GM21529 (cell line): ENCODE measurements at regions not wholly inside any gene's neighbourhood (a gene's known extent, or its start where the extent isn't known, plus 50 kb on each side); places are given as distances from the start of the nearest gene placed in this dataset.
"Not testable (repeated sequence)": the region's sequence is repeated elsewhere in the genome, so short reads cannot be mapped to it uniquely, and the experiment has no call there.

Experiments
- ATAC-seq: cut with Tn5 transposase; IDR thresholded peaks from one replicate; pipeline ENCODE4 v1.9.1; 2021; ENCODE audit not compliant: unreplicated experiment

- ATAC-seq: no peak
Measured at GRCh38 chr6:51464956-51465355, 622.5 kb downstream of the PKHD1 start.

DNA sequence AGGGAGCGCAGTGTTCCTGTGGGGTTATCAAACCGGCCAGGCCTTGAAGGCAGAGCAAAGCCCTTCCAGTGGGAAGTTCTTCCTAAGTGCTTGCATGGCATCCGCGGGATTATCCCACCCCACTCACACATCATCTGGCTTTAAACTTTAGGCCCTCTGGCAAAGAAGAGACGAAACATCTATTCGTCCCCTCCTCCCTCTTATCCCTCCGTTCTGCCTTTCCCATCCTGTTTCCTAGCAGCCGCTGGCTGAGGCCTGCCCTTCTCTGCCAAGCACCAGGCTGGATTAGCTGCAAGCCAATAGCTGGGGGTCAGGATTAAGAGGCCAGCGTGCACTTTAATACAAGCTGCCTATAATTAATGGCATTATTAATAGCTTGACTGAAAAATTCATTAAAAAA lies 621.0 kb downstream of the PKHD1 start:
- ATAC-seq: no peak

DNA sequence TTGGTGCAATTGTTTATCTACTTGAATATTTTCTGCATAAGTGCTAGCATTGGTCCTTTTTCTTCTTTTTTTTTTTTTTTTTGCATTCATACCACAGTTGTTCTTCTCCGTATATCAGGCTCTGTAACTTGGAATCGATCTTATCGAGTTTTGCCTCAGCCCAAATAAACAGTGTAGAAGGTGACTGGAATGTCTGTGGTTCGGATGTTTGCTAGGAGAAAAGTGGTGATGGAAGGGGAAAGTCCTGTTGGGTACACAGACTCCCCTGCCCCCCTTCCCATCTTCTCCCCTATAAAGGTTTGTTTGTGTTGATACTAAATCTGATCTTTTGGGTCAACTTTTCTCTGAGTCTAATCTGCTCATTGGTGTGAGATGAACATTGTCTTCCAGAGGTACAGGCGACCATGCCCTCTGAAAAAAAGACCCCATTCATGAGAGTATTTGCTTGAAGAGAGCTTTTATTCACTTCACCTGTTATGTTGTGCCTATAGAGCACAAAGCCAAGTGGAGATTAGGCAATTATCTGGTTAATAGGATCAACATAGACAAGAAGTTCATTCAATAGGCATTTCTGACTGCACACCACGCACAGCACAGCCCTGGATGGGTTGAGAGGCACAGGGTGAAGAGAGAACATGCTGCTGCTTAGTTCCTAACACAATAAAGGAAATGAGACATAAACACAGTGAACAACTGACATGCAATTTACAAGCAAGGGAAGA lies 620.0 kb downstream of the PKHD1 start:
- no peak for ATAC-seq

GRCh38 chr6:51468704-51469103 lies 618.7 kb downstream of the PKHD1 start:
- ATAC-seq: no peak

DNA sequence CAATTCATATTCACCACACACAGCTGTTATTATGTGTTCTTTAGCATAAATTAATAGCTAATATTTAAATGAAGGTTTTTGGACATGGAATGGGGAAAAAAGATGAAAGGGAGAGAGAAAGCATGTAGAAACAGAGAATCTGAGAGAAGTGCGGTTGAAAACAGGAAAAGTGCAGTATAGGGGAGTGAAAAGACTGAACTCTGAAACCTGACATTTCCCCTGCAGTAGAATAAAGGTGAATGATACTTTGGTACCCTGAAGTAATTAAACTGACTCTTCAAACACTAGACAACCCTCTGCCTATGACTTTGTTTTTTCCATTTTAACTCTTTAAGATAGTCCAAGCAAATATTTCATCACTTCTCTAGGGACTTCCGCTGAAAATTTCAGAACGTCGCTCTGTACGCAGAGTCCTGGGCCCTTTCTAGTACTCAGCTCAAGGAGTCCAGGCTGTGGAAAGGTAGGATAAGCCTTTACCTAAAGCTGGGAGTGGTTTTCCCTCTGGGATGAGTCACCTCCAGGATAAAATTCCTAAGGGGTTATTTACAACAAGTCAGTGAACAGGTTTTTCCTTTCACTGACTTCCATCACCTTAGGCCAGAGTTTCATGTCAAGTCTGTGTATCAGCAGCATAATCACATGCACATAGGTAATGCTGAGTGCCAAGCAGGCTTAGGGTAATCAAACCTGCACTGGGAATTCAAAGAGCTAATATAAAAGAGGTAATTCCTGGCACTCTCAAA lies 614.5 kb downstream of the PKHD1 start:
- ATAC-seq: no peak

DNA sequence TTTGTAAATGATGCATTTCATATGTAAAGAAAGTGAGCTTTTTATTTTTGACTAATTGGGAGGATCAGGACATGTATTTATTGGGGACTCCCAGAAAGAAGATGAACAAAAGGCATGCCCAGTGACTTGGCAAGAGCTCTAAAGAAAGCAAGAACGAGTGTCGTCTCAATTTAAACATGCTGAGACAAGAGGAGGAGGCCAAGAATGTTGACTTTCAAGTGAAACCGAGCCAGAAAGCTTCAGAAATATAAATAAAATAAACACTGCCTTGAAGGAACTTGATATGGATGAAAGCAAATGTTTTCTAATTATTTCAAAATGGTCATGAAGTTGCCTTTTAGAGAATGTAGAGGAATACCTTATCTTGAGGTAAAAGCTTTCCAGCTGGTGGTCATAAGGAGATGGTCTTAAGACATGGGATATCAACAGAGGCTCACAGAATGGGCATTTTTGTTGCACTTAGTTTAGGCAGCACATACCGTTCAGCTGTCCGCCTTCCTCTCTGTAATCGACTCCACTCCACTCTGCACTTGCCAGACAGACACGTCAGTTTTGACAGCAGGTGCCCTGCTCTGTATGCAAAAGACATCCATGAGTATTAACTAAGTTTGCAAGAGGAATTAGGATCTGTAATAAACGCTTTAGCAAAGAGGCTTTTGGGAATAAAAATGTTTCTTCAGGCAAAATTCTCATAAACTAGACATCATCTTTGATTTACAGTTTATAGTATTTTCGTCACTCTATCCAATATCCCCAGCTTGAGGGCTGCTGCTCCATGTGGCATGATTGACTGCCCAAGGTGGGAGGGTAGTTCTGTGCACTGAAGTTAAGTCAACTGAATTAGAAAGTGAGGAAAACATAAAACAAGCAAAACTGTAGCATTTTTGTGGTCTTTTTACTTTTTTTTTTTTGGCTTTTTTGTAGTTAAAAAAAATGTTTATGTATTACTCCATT lies 613.1 kb downstream of the PKHD1 start:
- ATAC-seq: no peak

DNA sequence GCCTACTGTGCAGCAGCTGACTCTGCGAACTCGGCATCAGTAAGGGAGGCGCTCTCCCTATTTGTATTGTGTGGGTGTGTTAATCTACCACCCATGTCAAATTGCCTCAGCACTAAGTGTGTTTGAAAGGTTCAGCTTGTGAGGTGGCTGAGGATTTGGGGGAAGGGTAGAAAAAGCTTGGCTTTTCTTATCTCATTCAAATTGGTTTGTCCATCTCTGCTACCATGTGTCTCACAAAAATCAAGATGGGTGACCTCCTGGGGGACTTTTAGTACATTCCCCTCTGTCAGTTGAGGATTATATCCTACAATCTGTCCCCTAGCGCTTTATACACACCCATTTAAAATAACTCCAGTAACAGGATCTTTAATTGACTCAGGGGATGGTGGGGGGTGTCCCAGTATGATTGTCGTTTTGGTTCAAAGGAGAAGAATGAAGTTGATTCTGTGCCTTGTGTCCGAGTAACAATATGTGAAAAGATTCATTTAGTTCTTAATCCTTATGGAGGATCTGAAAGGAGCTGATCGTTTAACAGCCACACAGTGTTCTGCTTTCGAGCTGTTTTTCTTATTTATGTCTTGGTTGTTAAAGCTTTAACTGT lies 609.6 kb downstream of the PKHD1 start:
- ATAC-seq: no peak

- ATAC-seq: no peak
Measured at GRCh38 chr6:51479296-51479695, 608.1 kb downstream of the PKHD1 start.

GRCh38 chr6:51480040-51480439 lies 607.4 kb downstream of the PKHD1 start:
- ATAC-seq: no peak

DNA sequence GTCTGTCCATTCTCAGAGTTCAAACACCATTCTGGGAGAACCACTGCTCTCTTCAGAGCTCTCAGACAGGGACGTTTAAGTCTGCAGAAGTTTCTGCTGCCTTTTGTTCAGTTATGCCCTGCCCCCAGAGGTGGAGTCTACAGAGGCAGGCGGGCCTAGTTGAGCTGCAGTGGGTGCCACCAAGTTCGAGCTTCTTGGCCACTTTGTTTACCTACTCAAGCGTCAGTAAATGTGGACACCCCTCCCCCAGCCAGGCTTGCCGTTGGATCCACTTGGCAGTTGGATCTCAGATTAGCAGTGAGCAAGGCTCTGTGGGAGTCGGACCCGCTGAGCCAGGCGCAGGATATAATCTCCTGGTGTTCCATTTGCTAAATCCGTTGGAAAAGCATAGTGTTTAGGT lies 601.5 kb downstream of the PKHD1 start:
- ATAC-seq: not testable (repeated sequence)

DNA sequence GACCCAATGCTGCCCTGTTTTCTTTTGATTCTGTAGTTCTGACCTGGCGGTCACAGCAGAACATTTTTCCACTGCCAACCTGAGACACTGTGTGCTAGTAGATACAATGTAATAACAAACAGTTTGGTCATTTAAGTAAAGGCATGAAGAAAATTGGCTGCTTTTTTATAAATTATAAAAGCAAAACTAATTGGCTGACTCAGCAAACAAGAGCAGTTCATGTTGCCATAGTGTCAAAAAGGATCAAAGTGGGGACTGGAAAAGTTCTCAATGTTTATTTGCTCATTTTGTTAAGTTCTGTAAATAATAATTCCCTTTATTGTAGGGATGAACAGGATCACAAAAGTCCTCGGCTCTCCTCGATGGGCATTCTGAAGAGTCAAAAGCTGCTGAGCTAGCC lies 599.5 kb downstream of the PKHD1 start:
- no peak for ATAC-seq

GRCh38 chr6:51489133-51489532 lies 598.3 kb downstream of the PKHD1 start:
- ATAC-seq: no peak

- no peak for ATAC-seq
Measured at GRCh38 chr6:51490101-51490500, 597.3 kb downstream of the PKHD1 start.

GRCh38 chr6:51494342-51494741 lies 593.1 kb downstream of the PKHD1 start:
- no peak for ATAC-seq

DNA sequence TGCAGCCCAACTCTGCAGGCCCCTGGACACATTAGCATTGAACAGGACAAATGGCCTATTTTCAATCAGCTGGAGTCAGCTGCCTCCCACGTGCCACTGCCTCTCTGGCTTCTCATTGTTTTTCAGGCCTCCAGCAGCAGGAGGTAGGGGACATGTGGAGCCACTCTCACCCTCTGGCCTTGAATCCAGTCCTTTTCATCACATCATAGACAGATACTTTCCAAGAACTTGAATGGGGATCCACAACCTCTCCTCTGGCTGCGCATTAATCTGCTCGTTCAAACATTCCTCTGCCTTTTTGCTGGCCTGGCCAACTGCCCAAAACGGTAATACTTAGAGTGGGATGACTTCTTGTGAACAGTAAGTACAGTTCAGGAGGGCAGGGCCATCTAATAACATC lies 592.3 kb downstream of the PKHD1 start:
- ATAC-seq: no peak

GRCh38 chr6:51495610-51496396 lies 591.6 kb downstream of the PKHD1 start:
- no peak for ATAC-seq

DNA sequence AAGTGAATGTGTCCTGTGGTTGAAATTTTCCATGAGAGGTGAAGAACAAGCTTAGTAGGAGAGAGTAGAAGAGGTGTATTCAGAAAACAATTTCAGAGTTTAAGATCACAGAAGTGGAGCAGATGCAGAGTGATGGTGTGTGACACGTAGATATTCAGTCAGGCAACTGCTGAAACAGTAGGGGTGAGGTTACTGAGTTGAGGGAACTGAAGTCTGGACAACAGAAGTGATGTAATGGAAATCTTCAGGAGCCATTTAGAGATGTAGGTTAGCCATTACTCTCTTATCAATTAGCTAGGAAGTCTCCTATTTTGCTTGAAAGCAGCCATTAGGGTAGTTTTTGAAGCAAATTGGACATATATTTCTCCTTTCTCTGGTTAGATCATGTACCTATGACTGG lies 584.4 kb downstream of the PKHD1 start:
- no peak for ATAC-seq

DNA sequence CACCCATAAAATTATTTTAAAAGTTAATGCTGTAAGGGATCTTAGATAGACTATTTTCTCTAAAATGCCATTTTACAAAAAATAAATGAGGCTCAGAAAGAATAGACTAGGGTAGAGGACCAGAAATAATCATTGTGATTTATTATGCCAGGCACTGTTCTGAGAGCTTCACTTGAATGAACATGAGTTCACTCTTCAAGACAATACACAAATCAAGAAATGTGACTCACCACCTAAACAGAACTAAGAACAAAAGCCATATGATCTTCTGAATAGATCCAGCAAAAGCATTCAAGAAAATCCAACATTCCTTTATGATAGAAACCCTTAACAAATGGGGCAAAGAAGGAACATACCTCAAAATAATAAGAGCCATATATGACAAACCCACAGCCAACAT lies 582.0 kb downstream of the PKHD1 start:
- no peak for ATAC-seq

DNA sequence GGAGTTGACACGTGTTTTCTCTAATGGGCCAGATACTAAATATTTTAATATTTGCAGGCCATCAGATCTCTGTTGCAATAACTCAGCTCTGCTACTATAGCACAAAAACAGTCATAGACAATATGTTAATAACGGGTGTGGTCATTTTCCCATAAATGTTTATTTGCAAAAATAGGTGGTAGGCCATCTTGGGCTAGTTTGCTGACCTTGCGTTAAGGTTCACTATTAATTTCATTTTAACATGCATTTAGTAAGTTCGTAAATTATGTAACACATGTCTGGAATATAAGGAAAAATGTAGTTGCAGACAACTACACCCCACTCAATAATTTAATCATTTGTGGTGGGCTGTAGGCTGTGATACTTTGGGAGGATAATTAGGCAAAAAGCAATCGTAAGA lies 577.8 kb downstream of the PKHD1 start:
- no peak for ATAC-seq

DNA sequence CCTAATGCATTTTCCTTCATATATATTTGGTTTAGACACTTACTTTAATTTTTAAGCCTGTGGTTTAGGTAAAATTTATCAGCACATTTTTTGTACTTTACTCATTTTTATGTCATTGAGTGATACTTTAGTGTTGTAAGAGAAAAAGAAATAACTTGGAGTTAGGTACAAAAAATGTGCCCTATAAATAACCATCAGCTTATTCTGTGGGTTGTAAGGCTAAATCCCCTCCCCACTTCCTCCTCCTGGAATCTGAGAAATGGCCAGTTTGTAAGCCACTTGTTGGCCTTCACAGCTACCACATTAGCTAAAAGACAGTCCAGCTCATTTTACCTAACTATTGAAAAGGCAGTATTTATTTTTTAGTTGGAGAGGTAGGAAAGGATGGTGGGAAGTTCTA lies 576.3 kb downstream of the PKHD1 start:
- ATAC-seq: no peak
